ENCODE measurements at regions not wholly inside any gene's neighbourhood (a gene's known extent, or its start where the extent isn't known, plus 50 kb on each side); places are given as distances from the start of the nearest gene placed in this dataset.

DNA sequence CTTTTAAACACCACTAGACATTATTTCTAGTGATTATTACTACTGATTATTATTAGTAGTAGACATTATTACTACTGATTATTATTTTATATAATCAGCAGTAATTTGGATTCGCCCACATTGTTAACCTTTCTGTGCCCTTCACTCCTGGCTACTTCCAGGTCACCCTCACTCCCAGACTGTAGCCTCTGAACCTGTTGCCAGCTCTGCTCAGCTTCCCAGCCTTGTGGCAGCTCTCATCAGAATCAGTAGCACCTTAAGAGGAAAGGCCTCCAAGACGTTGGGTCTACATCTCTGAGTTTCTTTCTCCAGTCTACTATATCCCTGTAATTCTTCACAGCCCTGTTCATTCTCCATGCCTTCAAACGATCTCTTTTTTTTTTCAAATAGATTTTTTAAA is 137.0 kb downstream of the KATNIP start:
- no peak for DNase-seq

- DNase-seq = no peak
Measured at GRCh38 chr16:27687605-27688004, 137.7 kb downstream of the KATNIP start.

DNA sequence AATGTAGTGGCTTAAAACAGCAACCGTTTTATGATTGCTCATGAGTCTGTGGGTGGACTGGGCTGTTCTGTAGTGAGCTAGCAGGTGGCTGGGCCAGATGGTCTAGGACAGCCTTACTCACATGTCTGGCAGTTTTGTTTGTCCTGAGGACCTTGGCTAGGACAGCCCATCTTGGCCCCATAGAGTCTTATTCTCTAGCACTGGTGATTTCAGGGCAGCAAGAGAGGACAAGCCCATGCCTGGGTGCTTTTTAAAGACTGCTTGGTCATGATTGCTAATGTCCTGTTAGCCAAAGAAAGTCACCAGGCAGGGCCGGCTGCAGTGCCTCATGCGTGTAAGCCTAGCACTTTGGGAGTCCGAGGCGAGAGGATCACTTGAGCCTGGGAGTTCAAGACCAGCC is 139.8 kb downstream of the KATNIP start:
- DNase-seq = no peak

- DNase-seq = peak; percentile 67
Measured at GRCh38 chr16:27690608-27691007, 140.7 kb downstream of the KATNIP start.

DNA sequence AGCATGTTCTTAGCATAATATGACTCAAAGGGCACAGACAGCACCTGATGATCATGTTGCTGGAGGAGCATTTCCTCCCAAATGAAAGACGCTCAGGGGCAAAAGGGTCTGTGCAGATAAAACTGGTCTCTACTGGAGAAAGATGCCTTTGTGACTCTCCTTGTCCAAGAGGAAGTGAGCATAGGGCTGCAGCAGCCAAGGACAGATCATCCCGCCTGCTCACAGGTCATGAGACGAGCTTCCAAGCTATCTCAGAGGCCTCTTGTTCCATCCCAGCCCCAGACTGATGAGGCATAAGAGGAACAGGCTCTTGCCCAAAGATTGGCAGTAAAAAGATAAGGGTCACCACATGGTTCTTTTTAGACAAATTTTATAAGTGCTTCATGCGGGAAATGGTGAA is 141.8 kb downstream of the KATNIP start:
- peak; percentile 60 for DNase-seq

- no peak for DNase-seq
Measured at GRCh38 chr16:27692576-27692975, 142.6 kb downstream of the KATNIP start.

DNA sequence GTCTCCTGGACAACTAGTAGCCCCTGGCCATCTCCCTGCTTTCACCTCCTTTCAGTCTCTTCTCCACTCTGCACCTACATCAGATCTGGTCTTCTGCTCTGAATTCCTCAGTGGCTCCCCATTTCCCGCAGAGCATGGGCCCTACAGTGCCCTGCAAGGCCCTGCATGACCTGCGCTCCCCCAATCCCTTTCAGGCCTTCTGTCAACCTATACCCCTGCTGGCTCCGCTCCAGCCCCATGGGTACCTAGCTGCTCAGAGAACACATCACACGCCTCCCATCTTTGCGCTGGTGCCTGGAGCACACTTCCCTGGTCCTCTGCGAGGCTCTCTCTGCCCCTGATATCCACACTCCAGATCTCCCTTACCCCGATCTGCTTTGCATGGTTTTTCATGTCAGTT is 145.2 kb downstream of the KATNIP start:
- DNase-seq = no peak

- peak; percentile 33 for DNase-seq
Measured at GRCh38 chr16:27698266-27698665, 148.3 kb downstream of the KATNIP start.

DNA sequence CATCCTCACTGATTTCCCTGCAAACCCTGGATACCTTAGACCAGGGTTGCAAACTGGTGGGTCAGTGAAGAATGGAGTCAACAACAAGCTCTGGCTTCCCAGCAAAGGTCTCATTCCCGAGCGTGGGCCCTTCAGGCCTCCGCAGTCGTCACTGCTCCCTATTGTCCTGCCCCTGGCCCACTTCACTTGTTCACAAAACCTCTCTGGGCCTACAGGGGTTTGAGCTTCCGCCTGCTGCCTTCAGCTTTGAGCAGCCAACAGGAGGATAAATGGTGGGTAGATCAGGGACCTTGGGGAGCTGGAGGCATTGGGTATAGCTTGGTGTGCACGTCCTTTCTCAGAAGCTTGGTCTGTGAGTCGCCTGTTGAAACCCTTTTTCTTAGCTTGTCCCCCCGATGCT is 148.8 kb downstream of the KATNIP start:
- no peak for DNase-seq

GRCh38 chr16:27699540-27699939 is 149.6 kb downstream of the KATNIP start:
- no peak for DNase-seq

- DNase-seq = no peak
Measured at GRCh38 chr16:27700304-27700995, 150.5 kb downstream of the KATNIP start.

DNA sequence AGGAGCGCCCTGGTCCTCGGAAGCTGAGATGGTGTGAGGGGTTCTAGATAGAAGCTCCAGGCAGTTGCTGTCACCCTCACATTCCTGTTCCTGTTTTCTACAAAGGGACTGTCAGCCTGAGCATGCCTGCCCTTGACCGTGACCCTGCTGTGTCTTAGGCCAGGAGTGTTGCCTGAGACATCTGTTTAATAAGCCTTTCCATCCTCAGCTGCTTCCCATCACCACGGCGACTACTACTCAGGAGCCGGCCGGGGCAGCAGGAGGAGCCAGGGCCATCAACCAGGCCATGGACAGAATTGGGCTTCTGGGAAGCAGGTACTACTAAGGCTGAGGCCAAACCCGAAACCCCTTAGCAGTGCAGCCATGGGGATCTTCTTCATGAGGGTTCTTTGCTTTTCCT is 151.4 kb downstream of the KATNIP start:
- no peak for DNase-seq

GRCh38 chr16:27703121-27703520 is 153.2 kb downstream of the KATNIP start:
- DNase-seq = no peak

GRCh38 chr16:27703545-27703944 is 153.6 kb downstream of the KATNIP start:
- DNase-seq = no peak

DNA sequence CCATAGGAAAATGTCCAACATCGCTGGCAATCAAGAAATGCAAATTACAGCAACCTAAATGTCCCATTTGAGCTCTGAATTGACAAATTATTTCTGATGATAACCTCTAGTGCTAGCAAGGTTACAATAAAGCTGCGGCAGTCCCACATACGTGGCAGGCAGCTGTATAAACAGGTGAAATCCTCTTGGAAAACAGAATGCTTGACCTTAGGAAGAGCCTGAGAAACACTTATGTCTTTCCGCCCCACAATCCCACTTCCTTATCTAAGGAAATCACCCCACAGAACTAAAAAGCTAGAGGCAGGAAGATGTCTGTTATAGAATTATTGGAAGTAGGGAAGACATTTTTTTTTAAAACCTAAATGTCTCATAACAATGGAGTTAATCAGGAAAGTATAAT is 154.3 kb downstream of the KATNIP start:
- no peak for DNase-seq

- no peak for DNase-seq
Measured at GRCh38 chr16:27706156-27706865, 156.4 kb downstream of the KATNIP start.

DNA sequence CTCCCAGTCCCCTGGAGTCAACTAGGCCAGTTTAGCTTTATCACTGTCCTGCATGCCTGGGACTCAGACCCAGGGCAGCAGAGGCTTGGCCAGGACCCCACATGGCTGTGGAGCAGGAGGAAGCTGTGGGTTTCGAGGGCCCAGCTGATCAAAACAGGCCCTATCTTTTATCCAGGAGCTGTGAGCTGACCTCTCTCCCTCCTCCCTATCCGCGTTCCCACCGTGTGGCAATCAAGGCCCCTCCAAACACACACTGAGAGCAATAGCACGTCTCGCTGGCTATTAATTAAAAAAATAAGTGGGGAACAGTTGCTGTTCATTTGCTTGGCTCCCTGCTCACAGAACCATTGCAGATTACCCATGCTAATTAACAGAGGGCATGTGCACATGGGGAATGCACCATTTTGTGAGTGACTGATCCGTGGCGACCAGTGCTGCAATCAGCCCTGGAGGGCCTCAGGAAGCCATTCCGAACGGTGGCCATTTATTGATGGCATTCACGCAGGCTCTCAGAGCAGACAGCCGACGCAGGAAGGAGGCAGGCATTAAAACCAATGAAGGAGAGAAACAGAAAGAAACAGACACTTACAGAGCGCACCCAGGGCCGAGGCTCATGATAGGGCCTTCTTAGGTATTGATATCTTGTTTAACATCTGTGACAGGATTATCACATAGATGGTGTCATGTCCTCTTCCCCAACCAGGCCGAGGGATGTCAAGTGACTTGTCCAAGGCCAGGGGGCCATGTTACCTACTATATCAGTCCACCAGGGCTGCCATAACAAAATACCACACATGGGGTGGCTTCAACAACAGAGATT is 157.1 kb downstream of the KATNIP start:
- peak; percentile 63 for DNase-seq

DNA sequence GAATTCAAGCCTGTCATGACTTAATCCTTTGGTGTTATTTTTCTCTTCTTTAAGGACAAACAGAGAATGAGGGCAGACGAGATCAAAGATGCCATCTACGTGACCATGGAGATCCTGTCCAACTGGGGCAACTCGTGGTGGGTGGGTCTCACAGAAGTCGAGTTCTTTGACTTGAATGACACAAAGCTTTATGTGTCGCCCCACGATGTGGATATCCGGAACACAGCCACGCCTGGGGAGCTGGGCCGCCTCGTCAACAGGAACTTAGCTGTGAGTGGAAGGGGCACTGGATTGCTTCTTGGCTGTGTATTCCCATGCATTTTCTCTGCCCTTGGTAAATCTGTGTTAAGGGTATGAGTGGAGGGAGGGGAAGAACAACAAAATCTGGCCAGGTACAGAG is 158.7 kb downstream of the KATNIP start:
- DNase-seq = no peak

DNA sequence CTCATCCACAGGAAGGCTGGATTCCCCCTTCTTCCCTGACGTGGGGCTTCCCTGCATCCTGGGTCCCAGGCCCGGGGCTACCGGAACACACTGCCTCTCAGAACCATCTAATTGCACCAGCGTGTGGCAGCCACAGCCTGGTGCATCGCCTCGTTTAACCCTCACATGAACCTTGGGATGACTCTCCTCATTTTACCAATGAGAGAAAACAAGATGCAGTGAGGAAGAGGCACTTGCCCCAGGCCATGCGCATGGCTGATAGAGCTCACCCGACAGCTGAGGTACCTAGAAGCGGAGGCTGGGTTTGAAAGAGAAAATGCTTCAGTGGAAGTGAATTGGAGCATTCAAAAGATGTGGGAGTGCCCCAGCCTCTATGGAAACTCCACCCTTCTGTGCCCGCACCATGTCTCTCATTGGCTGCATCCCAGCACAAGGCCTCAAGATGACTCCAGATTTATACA is 162.3 kb downstream of the KATNIP start:
- DNase-seq = no peak

- no peak for DNase-seq
Measured at GRCh38 chr16:27717726-27718125, 167.8 kb downstream of the KATNIP start.

DNA sequence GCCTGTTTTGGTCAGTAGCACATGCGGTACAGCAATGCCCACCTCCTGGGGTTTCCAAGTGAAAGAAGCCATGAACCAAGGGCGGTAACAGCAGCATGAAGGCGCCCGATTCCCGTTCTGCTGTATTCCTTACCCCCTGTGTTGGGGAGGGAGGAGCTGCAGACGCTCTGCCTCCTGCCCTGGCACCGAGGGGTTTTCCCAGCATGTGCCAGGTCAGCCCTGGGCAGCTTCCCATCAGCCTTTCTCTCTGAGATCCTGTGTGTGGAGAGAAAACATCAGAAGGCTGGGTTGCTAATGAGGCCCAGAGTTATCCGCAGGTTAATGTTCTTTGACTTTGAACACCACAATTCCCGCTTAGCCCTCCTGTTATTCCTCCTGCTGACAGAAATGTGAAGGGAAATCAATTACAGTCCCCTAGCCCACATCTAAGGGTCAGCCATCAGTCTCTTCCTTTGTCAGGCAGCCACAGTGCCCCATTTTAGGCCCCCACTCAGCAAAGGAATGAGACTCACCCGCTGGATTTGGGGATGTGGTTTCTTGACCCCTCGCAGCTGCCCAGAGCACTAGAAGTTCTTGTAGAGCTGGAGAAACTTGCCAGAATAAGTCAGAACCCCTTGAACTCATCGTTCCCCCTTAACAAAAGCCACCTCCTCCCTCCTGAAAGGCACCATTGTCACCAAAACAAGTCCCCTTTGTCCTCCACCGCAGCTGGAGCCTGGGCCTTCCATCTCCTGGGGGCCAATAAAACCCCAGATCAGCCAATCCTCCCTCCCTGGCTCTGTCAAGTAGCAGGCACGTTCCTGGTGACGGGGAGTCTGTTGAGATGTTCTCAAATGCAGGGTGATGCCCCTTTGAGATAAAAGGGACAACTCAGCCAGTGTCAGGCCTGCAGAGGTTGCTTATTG is 168.5 kb downstream of the KATNIP start:
- DNase-seq = no peak

DNA sequence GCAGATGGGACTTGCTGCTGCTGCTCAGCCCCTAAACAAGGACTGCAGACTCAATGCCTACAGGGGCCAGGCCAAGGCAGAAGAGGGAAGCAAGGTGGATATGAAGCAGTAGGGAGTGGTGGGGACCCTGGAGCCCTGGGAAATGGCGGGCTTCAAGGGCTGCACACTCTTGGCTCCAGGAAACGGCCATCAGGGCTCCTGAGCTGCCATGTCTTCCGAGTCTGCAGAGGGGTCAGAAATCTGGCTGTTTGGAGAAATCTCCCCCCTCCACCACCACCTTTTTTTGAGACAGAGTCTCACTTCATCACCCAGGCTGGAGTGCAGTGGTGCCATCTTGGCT is 169.1 kb downstream of the KATNIP start:
- DNase-seq = no peak

Data from OCI-M1 (cell line).